T-cell (primary cell): ENCODE measurements at regions not wholly inside any gene's neighbourhood (a gene's known extent, or its start where the extent isn't known, plus 50 kb on each side); places are given as distances from the start of the nearest gene placed in this dataset.

ENCODE experiments used
- ATAC-seq, 4 experiments: fragments of 200-7000 bp in 3 of 4; fragments of 150-1000 bp in 1 of 4; cut with Tn5 transposase; replicated peaks in 1 of 4; 1 replicate in 3 of 4; 2 replicates in 1 of 4; pipeline ENCODE4 v1.10.0; 2021; ENCODE audit warnings: moderate library complexity in 3 of 4, mild to moderate bottlenecking in 2 of 4, moderate number of reproducible peaks in 1 of 4
- CTCF ChIA-PET, 2 donors: fragments of 300-600 bp; sonication (Branson Sonifier 250); formaldehyde crosslinking; loops; one replicate each; lab custom pipeline; 2022; ENCODE audit warnings: antibody characterized with exemption in 2 of 2; lab: Charles Lee
- POLR2A ChIA-PET, 2 donors: fragments of 300-600 bp; sonication (Branson Sonifier 250); formaldehyde crosslinking; loops; one replicate each; lab custom pipeline; 2022; ENCODE audit warnings: antibody characterized with exemption in 2 of 2; lab: Charles Lee
- DNase-seq, 35 experiments: peaks; one replicate each; pipeline versions ENCODE4 v3.0.0 to v3.0.0-alpha.2; 2013 to 2023
- H3K27ac ChIP-seq: one replicate; pipeline ENCODE4 v1.5.1; 2013; ENCODE audit warnings: low read length
- H3K27me3 ChIP-seq, 2 experiments: replicated peaks in 1 of 2; 1 replicate in 1 of 2; 2 replicates in 1 of 2; pipeline versions ENCODE4 v1.6.1 to v1.7.0; 2013; ENCODE audit warnings: low read length in 1 of 2, mixed read lengths in 1 of 2; ENCODE audit not compliant: control insufficient read depth in 2 of 2, insufficient read depth in 2 of 2; ENCODE audit errors: extremely low read depth in 1 of 2
- H3K36me3 ChIP-seq, 2 donors: 1 replicate in 1 of 2; 2 replicates in 1 of 2; pipeline versions ENCODE4 v1.6.1 to v1.7.0; 2013; ENCODE audit warnings: low read length in 1 of 2; ENCODE audit not compliant: control insufficient read depth in 2 of 2, insufficient read depth in 1 of 2; ENCODE audit errors: extremely low read depth in 1 of 2
- H3K4me1 ChIP-seq, 2 experiments: 1 replicate in 1 of 2; 2 replicates in 1 of 2; pipeline versions ENCODE4 v1.6.1 to v1.7.0; 2013; ENCODE audit warnings: low read length in 2 of 2, mixed read lengths in 1 of 2; ENCODE audit not compliant: insufficient read depth in 2 of 2, control insufficient read depth in 1 of 2; ENCODE audit errors: extremely low read depth in 1 of 2
- H3K4me3 ChIP-seq, 2 donors: 1 replicate in 1 of 2; 2 replicates in 1 of 2; pipeline versions ENCODE4 v1.5.1 to v1.7.0; 2013; ENCODE audit warnings: mild to moderate bottlenecking in 2 of 2, low read length in 1 of 2, moderate library complexity in 1 of 2; ENCODE audit not compliant: control insufficient read depth in 1 of 2; ENCODE audit errors: extremely low read depth in 1 of 2
- H3K9me3 ChIP-seq: 2 replicates; pipeline ENCODE4 v1.7.0; 2013
- H3K27ac Mint-ChIP-seq, 2 donors: one replicate each; pipeline ENCODE4 v1.8.0; 2020 to 2021; ENCODE audit warnings: mild to moderate bottlenecking in 2 of 2, mixed read lengths in 2 of 2
- H3K27me3 Mint-ChIP-seq, 2 donors: one replicate each; pipeline ENCODE4 v1.8.0; 2021 to 2022; ENCODE audit warnings: mixed read lengths in 2 of 2
- H3K36me3 Mint-ChIP-seq: one replicate; pipeline ENCODE4 v1.8.0; 2021; ENCODE audit warnings: mixed read lengths
- H3K4me1 Mint-ChIP-seq, 3 donors: one replicate each; pipeline ENCODE4 v1.8.0; 2020 to 2022; ENCODE audit warnings: mixed read lengths in 3 of 3, mild to moderate bottlenecking in 1 of 3
- H3K4me3 Mint-ChIP-seq, 3 donors: one replicate each; pipeline ENCODE4 v1.8.0; 2020 to 2022; ENCODE audit warnings: mild to moderate bottlenecking in 3 of 3, mixed read lengths in 3 of 3, moderate library complexity in 3 of 3
- H3K9me3 Mint-ChIP-seq, 3 donors: one replicate each; pipeline ENCODE4 v1.8.0; 2020 to 2022; ENCODE audit warnings: mixed read lengths in 3 of 3
- WGBS: methylation state at CpG from one replicate; pipeline ENCODE4 v1.1.5; 2013; ENCODE audit warnings: missing lambda C conversion rate; ENCODE audit not compliant: insufficient coverage; 5-methylcytosine and 5-hydroxymethylcytosine counted together

GRCh38 chr21:27511233-27511632 lies 544.3 kb upstream of the ADAMTS5 start:
- Mint-ChIP-seq H3K27ac (no peak overlapping the region), H3K4me3 (no peak overlapping the region), H3K9me3 (no peaks in the 10 kb centered on the region), H3K36me3 (no peaks in the 10 kb centered on the region), H3K27me3 (no peaks in the 10 kb centered on the region), H3K4me1 (no peaks in the 10 kb centered on the region)
- no peak overlapping the region for H3K27ac ChIP-seq
- POLR2A ChIA-PET, result no interaction called here
- ATAC-seq, result no peak
- no peaks in the 10 kb centered on the region for H3K9me3 ChIP-seq
- no peak for DNase-seq
- CTCF ChIA-PET, result no interaction called here
- no peaks in the 10 kb centered on the region for H3K4me1 ChIP-seq
- no peak overlapping the region for H3K4me3 ChIP-seq
- no peaks in the 10 kb centered on the region for H3K27me3 ChIP-seq
- no peaks in the 10 kb centered on the region for H3K36me3 ChIP-seq

GRCh38 chr21:27507695-27508094 lies 540.8 kb upstream of the ADAMTS5 start:
- no peaks in the 10 kb centered on the region for H3K36me3 Mint-ChIP-seq
- peaks cover 0 to 5% (median 0%) of the 10 kb centered on the region in 3 donors for H3K9me3 Mint-ChIP-seq
- no peak for DNase-seq
- ChIA-PET POLR2A (no interaction called here), CTCF (no interaction called here)
- Histone ChIP-seq H3K36me3 (no peaks in the 10 kb centered on the region), H3K9me3 (no peaks in the 10 kb centered on the region), H3K27me3 (no peaks in the 10 kb centered on the region), H3K27ac (no peak overlapping the region), H3K4me3 (no peak overlapping the region), H3K4me1 (no peaks in the 10 kb centered on the region)
- H3K27me3 Mint-ChIP-seq, result no peaks in the 10 kb centered on the region
- H3K4me3 Mint-ChIP-seq, result no peak overlapping the region
- no peak overlapping the region for H3K27ac Mint-ChIP-seq
- 80% methylated on average over 1 of the region's 4 CpGs for WGBS
- no peak for ATAC-seq
- no peaks in the 10 kb centered on the region for H3K4me1 Mint-ChIP-seq

GRCh38 chr21:27505516-27505915 lies 538.6 kb upstream of the ADAMTS5 start:
- Mint-ChIP-seq H3K9me3 (peaks cover 0 to 9% (median 3%) of the 10 kb centered on the region in 3 donors), H3K27ac (no peak overlapping the region), H3K4me3 (no peak overlapping the region), H3K36me3 (no peaks in the 10 kb centered on the region), H3K27me3 (no peaks in the 10 kb centered on the region), H3K4me1 (no peaks in the 10 kb centered on the region)
- Histone ChIP-seq H3K4me3 (no peak overlapping the region), H3K9me3 (no peaks in the 10 kb centered on the region), H3K27me3 (no peaks in the 10 kb centered on the region), H3K27ac (no peak overlapping the region), H3K4me1 (no peaks in the 10 kb centered on the region), H3K36me3 (no peaks in the 10 kb centered on the region)
- DNase-seq, result no peak
- ChIA-PET POLR2A (no interaction called here), CTCF (no interaction called here)
- ATAC-seq, result no peak
- no CpG with 5 or more reads among the region's 1 CpG for whole genome bisulfite sequencing

- peaks cover 0 to 9% (median 5%) of the 10 kb centered on the region in 3 donors for H3K9me3 Mint-ChIP-seq
- CTCF ChIA-PET, result no interaction called here
- H3K4me3 ChIP-seq, result no peak overlapping the region
These were observed 535.9 kb upstream of the ADAMTS5 start for GRCh38 chr21:27502801-27503200.

GRCh38 chr21:27498025-27498424 lies 531.1 kb upstream of the ADAMTS5 start:
- no peaks in the 10 kb centered on the region for H3K4me1 Mint-ChIP-seq
- H3K9me3 Mint-ChIP-seq, result peaks cover 0 to 7% (median 4%) of the 10 kb centered on the region in 3 donors
- 0% methylated on average over 1 of the region's 3 CpGs for WGBS
- Histone ChIP-seq H3K27ac (no peak overlapping the region), H3K9me3 (no peaks in the 10 kb centered on the region), H3K4me3 (no peak overlapping the region), H3K36me3 (no peaks in the 10 kb centered on the region), H3K4me1 (no peaks in the 10 kb centered on the region), H3K27me3 (no peaks in the 10 kb centered on the region)
- H3K4me3 Mint-ChIP-seq, result no peak overlapping the region
- H3K27ac Mint-ChIP-seq, result no peak overlapping the region
- no peaks in the 10 kb centered on the region for H3K36me3 Mint-ChIP-seq
- H3K27me3 Mint-ChIP-seq, result peaks cover 0 to 3% of the 10 kb centered on the region in 2 donors
- no peak for ATAC-seq
- no peak for DNase-seq
- ChIA-PET CTCF (no interaction called here), POLR2A (no interaction called here)

More at GRCh38 chr21:27502801-27503200, 535.9 kb upstream of the ADAMTS5 start:
- POLR2A ChIA-PET, result no interaction called here
- Histone ChIP-seq H3K4me1 (no peaks in the 10 kb centered on the region), H3K36me3 (no peaks in the 10 kb centered on the region), H3K9me3 (no peaks in the 10 kb centered on the region), H3K27me3 (no peaks in the 10 kb centered on the region), H3K27ac (no peak overlapping the region)
- no peak overlapping the region for H3K27ac Mint-ChIP-seq
- DNase-seq (no peak), ATAC-seq (no peak)
- H3K4me3 Mint-ChIP-seq, result no peak overlapping the region
- WGBS, result no CpG with 5 or more reads among the region's 3 CpGs
- H3K4me1 Mint-ChIP-seq, result no peaks in the 10 kb centered on the region
- H3K36me3 Mint-ChIP-seq, result no peaks in the 10 kb centered on the region
- H3K27me3 Mint-ChIP-seq, result no peaks in the 10 kb centered on the region

GRCh38 chr21:27495836-27496235 lies 528.9 kb upstream of the ADAMTS5 start:
- Histone ChIP-seq H3K27ac (no peak overlapping the region), H3K4me3 (no peak overlapping the region), H3K9me3 (no peaks in the 10 kb centered on the region), H3K4me1 (no peaks in the 10 kb centered on the region), H3K36me3 (no peaks in the 10 kb centered on the region), H3K27me3 (no peaks in the 10 kb centered on the region)
- ATAC-seq (no peak), DNase-seq (no peak)
- peaks cover 0 to 3% of the 10 kb centered on the region in 2 donors for H3K27me3 Mint-ChIP-seq
- ChIA-PET POLR2A (no interaction called here), CTCF (no interaction called here)
- peaks cover 0 to 10% (median 6%) of the 10 kb centered on the region in 3 donors for H3K9me3 Mint-ChIP-seq
- H3K27ac Mint-ChIP-seq, result no peak overlapping the region
- no peak overlapping the region for H3K4me3 Mint-ChIP-seq
- H3K36me3 Mint-ChIP-seq, result no peaks in the 10 kb centered on the region
- H3K4me1 Mint-ChIP-seq, result no peaks in the 10 kb centered on the region
- no CpG with 5 or more reads among the region's 1 CpG for WGBS

GRCh38 chr21:27493542-27493941 lies 526.7 kb upstream of the ADAMTS5 start:
- no peak overlapping the region for H3K27ac ChIP-seq
- Mint-ChIP-seq H3K36me3 (no peaks in the 10 kb centered on the region), H3K27ac (no peak overlapping the region), H3K27me3 (peaks cover 0 to 3% of the 10 kb centered on the region in 2 donors), H3K4me3 (no peak overlapping the region), H3K9me3 (peaks cover 0 to 6% (median 3%) of the 10 kb centered on the region in 3 donors), H3K4me1 (no peaks in the 10 kb centered on the region)
- no peak overlapping the region for H3K4me3 ChIP-seq
- ATAC-seq, result no peak
- no peak for DNase-seq
- no peaks in the 10 kb centered on the region for H3K36me3 ChIP-seq
- H3K9me3 ChIP-seq, result no peaks in the 10 kb centered on the region
- ChIA-PET CTCF (no interaction called here), POLR2A (no interaction called here)
- no peaks in the 10 kb centered on the region for H3K27me3 ChIP-seq
- H3K4me1 ChIP-seq, result no peaks in the 10 kb centered on the region
